ENCODE measurements at regions not wholly inside any gene's neighbourhood (a gene's known extent, or its start where the extent isn't known, plus 50 kb on each side); places are given as distances from the start of the nearest gene placed in this dataset.
"Not testable (repeated sequence)": the region's sequence is repeated elsewhere in the genome, so short reads cannot be mapped to it uniquely, and the experiment has no call there.

DNA sequence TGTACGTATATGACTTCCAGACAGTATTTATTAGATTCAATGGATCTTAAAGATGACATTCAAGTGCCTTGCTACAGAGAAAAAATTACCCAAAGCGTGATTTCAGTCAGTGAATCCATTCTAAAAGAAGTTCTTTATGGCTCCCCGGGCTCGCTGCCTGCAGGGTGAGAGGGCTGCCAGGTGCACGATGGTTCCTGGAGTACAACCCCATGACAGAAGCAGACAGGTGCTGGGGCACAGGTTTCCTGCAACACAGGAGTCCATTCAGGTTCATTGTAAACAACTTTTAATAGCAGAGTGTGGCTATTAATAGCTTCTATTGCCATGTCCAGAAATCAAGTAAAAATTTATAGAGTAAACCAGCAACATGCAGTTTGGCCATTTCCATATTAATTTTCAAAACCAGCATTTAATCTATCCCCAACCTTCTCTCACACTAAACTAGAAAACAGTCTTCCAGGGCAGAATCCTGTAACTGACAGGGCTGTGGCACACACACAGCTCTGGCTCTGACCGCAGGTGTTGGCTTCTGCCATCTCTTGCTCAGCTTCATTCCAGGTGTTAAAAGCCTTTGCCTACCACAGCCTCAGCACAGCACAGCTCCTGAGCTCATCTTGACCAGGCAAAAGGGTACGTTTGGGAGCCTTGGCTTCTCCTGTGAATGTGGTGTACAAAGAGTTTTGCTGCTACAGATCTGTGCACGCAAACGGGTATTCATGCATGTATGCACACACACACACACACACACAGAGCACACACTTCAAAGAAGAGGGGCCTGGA, 185.9 kb downstream of the MEX3B start:
- DNase-seq = no peak

DNA sequence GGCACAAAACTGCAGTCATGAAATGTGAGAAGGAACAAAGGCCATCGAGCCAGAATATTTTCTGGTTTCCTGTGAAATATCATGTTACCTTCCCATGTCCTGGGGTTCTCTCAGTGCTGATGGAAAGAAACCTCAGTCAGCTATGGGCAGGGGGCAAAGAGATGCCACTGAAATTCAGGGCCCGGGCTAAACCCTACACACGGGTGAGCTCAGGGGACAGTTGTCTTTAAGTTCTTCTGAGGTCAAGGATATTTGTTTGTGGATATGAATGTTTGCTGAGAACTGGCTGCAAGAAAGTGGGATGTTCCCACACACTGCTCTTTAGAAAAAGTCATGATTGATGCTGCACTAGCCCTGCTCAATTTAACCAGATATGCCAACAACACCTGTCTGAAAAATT, 187.2 kb downstream of the MEX3B start:
- DNase-seq = no peak

DNA sequence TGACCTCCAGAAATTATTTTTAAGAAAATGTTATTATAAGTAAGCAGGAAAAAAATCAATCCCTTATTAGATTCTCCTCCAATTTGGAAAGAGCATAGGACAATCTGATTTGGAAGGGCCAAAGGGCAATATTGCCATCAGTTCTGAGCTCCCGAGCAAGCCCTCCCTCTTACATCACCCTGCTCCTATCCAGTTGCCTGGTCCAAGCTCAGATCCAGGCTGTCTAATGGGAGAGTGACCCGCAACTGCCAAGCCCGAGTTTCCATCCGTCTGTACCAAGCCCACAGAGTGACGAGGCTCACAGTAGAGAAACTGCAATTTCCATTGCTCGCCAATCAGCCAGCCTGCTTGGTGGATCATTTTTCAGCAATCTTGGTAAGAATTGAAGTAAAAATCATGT, 187.7 kb downstream of the MEX3B start:
- DNase-seq = no peak

GRCh38 chr15:81856634-81857026, 189.2 kb downstream of the MEX3B start:
- no peak for DNase-seq

DNA sequence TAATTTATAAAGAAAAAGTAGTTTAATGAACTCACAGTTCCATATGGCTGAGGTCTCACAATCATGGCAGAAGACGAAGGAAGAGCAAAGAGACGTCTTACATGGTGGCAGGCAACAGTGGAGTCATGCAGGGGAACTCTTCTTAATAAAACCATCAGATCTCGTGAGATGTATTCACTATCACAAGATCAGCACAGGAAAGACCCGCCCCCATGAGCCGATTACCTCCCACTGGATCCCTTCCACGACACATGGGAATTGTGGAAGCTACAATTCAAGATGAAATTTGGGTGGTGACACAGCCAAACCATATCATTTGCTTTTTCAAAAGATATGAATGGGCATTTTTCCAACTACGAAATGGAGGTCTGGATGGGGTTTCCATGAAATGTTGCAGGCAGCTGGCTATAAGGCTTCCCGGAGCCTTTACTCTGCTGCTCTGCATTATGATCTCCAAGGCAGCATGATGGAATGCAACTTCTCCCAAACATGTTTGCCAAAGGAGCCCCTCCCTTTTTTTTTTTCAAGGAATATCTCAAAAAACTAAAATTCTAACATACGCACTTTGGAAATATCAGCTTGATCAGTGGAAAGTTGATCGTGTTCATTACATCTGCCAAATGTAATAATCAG, 189.7 kb downstream of the MEX3B start:
- DNase-seq = no peak

DNA sequence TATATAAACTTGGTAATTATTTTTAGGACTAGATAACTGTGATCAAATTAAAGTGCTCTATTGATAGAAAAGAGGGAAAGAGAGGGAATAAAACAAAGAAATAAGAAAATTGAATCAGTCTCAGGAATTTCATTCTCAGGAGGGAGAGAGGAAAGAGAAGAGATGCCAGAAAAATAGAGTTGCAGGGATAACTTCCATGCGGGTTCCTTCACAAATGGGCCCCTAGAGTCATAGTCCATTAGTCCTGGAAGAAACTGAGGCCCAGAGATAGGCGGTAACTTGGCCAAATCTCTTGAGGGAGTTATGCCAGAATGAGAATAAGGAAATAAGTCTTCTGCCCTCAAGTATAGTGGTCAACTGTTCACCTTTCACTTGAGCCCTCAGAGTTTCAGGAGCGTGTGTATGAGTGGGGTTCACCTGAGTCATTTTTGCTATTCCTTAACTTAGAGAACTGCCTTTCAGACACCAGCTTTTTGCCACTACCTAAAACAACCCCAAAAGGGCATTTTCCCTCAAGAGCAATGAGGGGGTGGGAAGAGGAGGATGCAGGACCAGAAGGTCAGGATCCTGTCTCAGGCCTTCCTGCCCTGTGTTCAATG, 192.6 kb downstream of the MEX3B start:
- no peak for DNase-seq

- no peak for DNase-seq
Observed at GRCh38 chr15:81852411-81853149, 193.2 kb downstream of the MEX3B start.

DNA sequence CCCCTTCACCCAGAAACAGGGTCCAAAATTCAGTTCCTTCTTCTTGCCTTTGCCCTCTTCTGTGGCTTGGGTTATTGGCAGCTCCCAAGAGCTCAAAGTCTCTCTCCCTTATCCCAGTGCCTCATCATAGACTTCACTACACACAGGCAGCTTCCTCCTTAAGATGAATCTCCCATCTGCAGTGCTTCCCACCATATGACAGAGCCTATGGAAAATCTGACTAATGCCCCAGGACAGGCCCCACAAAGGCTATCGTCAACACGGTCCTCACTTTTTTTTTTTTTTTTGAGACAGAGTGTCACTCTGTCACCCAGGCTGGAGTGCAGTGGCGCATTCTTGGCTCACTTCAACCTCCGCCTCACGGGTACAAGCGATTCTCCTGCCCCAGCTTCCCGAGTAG, 194.1 kb downstream of the MEX3B start:
- no peak for DNase-seq

- no peak for DNase-seq
Observed at GRCh38 chr15:81851325-81851724, 194.5 kb downstream of the MEX3B start.

- DNase-seq = no peak
Observed at GRCh38 chr15:81849289-81849688, 196.5 kb downstream of the MEX3B start.

GRCh38 chr15:81848701-81849100, 197.1 kb downstream of the MEX3B start:
- no peak for DNase-seq

- no peak for DNase-seq
Observed at GRCh38 chr15:81843757-81844407, 201.9 kb downstream of the MEX3B start.

- no peak for DNase-seq
Observed at GRCh38 chr15:81843226-81843625, 202.6 kb downstream of the MEX3B start.

DNA sequence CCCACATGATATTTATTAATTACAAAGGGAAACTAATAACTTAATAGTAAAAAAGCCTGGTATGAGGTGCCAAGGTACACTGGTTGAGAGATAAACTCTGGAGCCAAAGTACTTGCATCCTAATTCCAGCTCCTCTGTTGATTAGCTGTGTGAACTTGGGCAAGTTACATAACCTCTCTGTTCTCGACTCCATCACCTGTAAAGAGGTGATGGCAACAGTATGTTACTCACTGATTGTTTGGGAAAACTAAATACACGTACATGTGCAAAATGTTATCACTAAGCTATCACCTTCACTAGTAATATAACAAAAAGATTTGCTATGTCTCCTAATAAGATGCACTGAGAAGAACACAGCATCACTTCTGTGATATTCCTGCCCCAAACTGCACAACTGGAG, 206.4 kb downstream of the MEX3B start:
- no peak for DNase-seq

DNA sequence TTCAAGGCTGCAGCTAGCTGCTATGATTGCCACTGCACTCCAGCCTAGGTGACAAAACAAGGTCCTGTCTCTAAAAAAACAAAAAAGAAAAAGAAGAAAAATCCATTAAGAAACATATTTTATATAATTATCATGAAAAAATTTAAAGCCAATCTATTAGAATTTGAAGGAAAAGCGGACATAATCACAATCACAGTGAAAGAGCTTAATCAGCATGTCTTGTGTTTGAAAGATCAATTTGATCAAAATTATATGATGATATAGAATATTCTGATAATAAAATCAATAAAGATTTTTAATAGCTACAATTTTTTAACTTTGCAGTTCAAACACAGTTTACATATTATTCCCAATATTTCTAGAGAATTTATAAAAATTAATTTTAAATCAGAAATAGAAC, 210.1 kb downstream of the MEX3B start:
- DNase-seq = no peak

GRCh38 chr15:81830520-81830919, 215.3 kb downstream of the MEX3B start:
- no peak for DNase-seq

DNA sequence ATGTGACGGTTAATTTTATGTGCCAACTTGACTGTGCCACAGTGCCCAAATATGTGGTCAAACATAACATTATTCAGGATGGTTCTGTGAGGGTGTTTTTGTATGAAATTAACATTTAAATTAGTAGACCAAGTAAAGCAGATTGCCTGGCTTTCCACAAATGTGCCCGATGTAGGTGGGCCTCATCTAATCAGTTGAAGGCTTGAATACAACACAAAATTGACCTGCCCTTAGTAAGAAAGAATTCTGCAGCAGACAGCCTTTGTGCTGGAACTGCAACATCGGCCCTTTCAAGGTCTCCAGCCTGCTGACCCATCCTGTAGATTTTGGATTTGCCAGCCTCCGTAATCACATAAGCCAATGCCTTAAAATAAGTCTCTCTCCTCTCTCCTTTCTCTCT, 215.9 kb downstream of the MEX3B start:
- no peak for DNase-seq

DNA sequence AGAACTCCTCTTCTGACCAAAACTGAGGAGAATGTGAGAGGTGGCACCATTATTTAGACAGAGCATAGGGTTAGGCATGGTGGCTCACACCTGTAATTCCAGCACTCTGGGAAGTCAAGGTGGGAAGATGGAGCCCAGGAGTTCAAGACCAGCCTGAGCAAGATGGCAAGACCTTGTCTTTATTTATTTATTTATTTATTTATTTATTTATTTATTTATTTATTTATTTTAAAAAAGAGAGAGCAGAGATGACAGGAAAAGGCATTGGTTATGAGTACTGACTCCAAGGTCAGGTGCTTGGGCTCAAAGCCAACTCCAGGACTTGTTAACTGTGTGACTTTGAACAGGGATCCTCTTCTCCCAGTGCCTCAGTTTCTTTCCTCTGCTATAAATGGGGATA, 217.7 kb downstream of the MEX3B start:
- no peak for DNase-seq

GRCh38 chr15:81825136-81825535, 220.7 kb downstream of the MEX3B start:
- no peak for DNase-seq

- DNase-seq = not testable (repeated sequence)
Observed at GRCh38 chr15:81822587-81822986, 223.2 kb downstream of the MEX3B start.

DNA sequence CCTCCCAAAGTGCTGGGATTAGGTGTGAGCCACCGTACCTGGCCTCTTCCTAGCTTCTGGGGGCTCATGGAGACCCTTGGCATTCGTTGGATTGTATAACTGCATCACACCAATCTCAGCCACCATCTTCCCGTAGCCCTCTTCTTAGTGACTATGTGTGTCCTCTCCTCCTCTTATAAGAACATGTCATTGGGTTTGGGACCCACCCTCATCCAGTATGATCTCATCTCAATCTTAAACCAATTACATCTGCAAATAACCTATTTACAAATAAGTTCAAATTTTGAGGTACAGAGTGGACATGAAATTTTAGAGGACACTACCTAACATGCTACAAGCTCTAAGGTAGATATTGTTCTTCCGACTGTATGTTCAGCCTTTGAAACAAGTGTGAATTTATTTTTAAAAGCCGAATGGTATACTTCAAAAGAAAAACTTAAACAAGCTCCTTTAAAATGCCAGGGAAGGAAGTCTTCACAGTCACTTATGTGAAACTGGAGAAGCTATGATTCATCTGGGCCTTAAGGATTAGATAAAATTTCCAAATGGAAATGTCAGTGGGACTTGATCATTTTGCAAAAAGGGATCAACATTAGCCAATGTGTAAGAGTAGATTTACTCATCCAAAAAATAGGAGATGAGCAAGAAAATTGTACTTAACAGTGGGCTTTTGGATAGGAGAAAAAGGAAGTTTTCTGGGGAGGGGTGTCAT, 225.7 kb downstream of the MEX3B start:
- peak; percentile 47 for DNase-seq

DNA sequence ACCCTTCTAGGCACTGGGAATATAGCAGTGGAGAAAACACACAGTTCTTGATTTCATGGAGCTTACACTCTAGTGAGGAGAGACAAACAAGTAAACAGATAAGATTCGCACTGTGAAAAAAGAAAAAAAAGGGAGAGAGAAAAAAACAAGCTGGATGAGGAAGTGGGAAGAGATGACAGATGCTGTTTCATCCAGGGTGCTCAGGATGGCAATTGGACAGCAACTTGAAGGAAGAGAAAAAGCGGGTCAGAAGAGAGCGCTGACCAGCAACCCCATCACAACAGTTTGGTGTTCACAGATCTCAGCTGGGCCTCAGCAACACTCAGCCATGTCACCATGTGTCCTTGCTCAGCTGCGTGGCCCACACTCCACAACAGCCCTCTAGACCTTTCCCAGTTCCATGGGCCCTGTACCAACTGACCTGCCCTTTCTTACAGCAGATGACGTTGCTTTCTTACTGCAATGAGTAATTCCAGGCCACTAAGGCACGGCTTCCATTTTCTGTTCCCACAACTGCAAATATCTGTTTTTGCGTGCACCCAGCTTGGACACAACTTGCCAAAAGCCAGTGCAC, 230.8 kb downstream of the MEX3B start:
- no peak for DNase-seq

Measured in amniotic stem cell (primary cell).